A172 (cell line): ENCODE measurements at regions not wholly inside any gene's neighbourhood (a gene's known extent, or its start where the extent isn't known, plus 50 kb on each side); places are given as distances from the start of the nearest gene placed in this dataset.
A peak's percentile ranks its signal among the peaks of the same experiment; 100 is the strongest.
"Not testable (repeated sequence)": the region's sequence is repeated elsewhere in the genome, so short reads cannot be mapped to it uniquely, and the experiment has no call there.

Experiments
- DNase-seq: peaks from one replicate; pipeline ENCODE4 v3.0.0-alpha.2; 2015; ENCODE audit warnings: low spot score

- not testable (repeated sequence) for DNase-seq
These were observed 85.6 kb downstream of the OR2B2 start for GRCh38 chr6:27826612-27826985.

DNA sequence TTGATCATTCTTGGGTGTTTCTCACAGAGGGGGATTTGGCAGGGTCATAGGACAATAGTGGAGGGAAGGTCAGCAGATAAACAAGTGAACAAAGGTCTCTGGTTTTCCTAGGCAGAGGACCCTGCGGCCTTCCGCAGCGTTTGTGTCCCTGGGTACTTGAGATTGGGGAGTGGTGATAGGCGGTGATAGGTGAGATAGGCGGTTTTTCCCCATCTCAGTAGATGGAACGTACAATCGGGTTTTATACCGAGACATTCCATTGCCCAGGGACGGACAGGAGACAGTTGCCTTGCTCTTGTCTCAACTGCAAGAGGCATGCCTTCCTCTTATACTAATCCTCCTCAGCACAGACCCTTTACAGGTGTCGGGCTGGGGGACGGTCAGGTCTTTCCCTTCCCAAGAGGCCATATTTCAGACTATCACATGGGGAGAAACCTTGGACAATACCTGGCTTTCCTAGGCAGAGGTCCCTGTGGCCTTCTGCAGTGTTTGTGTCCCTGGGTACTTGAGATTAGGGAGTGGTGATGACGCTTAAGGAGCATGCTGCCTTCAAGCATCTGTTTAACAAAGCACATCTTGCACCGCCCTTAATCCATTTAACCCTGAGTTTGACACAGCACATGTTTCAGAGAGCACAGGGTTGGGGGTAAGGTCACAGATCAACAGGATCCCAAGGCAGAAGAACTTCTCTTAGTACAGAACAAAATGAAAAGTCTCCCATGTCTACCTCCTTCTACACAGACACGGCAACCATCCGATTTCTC is 86.2 kb downstream of the OR2B2 start:
- DNase-seq, result not testable (repeated sequence)

DNA sequence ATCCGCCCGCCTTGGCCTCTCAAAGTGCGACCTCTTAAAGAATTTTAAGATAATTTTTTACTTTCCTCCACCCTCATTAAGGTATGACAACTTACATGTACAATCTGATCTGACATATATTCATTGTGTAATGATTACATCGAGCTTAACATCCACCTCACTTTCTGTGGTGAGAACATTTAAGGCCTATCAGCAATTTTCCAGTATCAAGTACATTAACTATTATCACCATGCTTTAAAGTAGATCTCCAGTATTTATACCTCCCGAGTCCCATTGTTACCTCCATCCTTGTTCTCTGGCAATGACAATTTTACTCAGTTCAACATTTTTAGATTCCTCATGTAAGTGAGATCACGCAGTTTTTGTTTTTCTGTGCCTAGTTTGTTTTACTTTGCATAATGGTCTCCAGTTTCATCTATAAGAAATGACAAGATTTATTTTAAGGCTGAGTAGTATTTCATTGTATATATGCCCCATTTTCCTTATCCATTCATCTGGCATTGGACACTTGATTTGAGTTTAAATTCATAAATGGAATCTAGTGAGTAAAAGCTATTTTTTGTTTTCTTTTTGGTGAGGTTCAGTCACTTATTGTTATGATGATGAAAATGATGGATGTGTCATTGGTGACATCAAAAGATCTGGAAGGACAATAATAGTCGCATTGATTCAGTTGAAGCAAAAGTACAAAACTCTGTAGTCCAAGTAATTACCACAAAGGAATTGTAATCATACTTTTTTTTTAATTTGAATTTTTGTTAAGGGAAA is 87.0 kb downstream of the OR2B2 start:
- DNase-seq, result no peak

DNA sequence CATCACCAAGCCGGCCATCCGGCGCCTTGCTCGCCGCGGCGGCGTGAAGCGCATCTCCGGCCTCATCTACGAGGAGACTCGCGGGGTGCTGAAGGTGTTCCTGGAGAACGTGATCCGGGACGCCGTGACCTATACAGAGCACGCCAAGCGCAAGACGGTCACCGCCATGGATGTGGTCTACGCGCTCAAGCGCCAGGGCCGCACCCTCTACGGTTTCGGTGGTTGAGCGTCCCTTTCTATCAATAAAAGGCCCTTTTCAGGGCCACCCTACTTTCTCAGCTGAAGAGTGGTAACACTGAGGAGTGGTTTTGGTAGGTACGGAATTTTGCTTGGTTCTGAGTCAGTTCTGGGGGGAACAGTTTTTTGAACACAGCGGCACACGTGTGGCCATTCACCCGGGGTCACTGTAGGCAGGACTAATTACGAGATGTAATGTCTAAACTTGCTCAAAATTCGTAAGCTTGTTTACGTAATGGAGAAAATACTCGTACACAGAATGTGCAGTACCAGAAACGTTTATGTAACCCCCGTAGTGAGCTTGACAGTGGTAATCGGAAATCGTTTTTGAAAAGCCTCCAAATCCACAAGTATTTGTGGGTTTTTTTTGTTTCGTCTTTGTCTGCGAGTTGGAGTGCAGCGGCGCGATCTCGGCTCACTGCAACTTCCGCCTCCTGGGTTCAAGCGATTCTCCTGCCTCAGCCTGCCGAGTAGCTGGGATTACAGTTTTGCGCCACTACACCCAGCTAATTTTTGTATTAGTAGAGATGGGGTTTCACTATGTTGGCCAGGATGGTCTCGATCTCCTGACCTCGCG is 87.8 kb downstream of the OR2B2 start:
- DNase-seq, result not testable (repeated sequence)

- not testable (repeated sequence) for DNase-seq
These were observed 88.4 kb downstream of the OR2B2 start for GRCh38 chr6:27823714-27824210.

- DNase-seq, result no peak
These were observed 95.3 kb downstream of the OR2B2 start for GRCh38 chr6:27816906-27817305.

- DNase-seq, result peak; percentile 77
These were observed 97.4 kb downstream of the OR2B2 start for GRCh38 chr6:27814665-27815424.

GRCh38 chr6:27814415-27814664 is 97.9 kb downstream of the OR2B2 start:
- DNase-seq, result not testable (repeated sequence)

- DNase-seq, result no peak
These were observed 99.2 kb downstream of the OR2B2 start for GRCh38 chr6:27812805-27813492.

DNA sequence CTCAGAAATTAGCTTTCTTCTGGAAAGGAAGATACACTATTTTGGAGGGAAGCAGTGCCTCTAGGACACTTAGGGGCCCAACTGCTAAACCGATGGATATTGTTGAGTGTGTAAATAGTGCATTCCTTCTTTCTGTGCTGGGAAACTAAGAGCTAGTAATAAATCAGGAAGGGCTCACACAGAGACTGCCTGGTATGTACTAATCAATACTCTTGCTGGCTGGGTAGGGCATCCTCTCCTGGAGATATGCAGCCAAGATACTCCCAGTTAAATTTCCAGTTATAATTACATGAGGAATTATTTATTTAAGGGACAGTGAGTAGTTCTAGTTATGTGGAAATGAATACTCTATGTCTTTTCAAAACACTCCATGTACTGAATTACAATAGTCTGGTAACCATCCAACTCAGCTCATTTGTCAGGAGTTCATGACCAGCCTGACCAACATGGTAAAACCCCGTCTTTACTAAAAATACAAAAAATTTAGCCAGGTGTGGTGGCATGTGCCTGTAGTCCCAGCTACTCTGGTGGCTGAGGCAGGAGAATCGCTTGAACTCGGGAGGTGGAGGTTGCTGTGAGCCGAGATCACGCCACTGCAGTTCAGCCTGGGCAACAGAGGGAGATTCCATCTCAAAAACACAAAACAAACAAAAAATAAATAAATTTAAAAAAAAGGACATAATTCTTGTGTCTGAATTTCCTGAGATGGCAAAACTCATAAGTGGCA is 100.0 kb downstream of the OR2B2 start:
- no peak for DNase-seq

GRCh38 chr6:27811451-27811772 is 100.8 kb downstream of the OR2B2 start:
- DNase-seq, result no peak

- no peak for DNase-seq
These were observed 101.3 kb downstream of the OR2B2 start for GRCh38 chr6:27810768-27811450.

GRCh38 chr6:27809939-27810767 is 102.0 kb downstream of the OR2B2 start:
- peak; percentile 95 for DNase-seq

GRCh38 chr6:27809067-27809938 is 102.9 kb downstream of the OR2B2 start:
- DNase-seq, result no peak

DNA sequence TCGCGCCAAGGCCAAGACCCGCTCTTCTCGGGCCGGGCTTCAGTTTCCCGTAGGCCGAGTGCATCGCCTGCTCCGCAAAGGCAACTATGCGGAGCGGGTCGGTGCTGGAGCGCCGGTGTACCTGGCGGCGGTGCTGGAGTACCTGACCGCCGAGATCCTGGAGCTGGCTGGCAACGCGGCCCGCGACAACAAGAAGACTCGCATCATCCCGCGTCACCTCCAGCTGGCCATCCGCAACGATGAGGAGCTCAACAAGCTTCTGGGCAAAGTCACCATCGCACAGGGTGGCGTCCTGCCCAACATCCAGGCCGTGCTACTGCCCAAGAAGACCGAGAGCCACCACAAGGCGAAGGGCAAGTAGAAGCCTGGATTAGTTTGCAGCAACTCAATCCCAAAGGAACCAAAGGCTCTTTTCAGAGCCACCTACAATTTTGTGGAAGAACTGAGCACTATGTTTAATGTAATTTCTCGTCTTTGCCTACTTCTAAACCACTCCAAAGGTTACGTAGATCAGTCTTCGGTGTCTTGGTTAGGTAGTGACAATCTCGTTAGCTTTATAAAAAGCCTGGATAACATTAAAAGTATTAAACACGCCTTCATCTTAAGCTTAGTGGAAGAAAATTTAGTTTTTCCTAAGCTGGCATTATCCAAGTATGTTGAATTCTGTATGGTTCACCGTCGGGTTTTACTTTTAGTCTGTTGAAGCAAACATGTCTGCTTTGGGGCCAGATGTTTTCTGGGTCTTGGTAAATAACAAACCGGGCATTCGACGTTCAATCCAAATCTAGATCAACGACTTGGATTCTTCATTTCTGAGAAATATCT is 103.7 kb downstream of the OR2B2 start:
- not testable (repeated sequence) for DNase-seq

- peak; percentile 83 for DNase-seq
These were observed 104.6 kb downstream of the OR2B2 start for GRCh38 chr6:27807441-27808241.
